ENCODE measurements at regions not wholly inside any gene's neighbourhood (a gene's known extent, or its start where the extent isn't known, plus 50 kb on each side); places are given as distances from the start of the nearest gene placed in this dataset.

DNA sequence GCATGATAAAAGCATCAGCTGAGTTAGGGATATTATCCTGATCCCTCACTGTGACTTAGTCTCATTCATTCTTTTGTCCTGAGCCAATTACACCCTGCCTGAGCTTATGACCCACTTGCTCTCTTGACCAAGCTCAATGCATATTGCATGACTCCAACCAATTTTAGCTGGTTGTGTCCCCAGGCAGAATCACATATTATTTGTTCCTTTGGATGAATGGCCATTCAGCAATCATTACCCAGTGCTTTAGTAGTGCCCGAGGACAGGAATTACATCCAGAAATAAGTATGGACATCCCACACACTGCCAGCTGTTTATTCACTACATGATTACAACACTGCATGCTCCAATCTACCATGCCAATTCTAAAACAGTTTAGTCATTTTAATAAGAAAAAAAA, 322.5 kb downstream of the ZBBX start:
- no peak overlapping the region for H3K27ac Mint-ChIP-seq (ENCODE audit: low read depth, unreplicated experiment)
- no peaks in the 10 kb centered on the region for H3K9me3 Mint-ChIP-seq (ENCODE audit: unreplicated experiment)
- TF ChIP-seq, protein P1, sequence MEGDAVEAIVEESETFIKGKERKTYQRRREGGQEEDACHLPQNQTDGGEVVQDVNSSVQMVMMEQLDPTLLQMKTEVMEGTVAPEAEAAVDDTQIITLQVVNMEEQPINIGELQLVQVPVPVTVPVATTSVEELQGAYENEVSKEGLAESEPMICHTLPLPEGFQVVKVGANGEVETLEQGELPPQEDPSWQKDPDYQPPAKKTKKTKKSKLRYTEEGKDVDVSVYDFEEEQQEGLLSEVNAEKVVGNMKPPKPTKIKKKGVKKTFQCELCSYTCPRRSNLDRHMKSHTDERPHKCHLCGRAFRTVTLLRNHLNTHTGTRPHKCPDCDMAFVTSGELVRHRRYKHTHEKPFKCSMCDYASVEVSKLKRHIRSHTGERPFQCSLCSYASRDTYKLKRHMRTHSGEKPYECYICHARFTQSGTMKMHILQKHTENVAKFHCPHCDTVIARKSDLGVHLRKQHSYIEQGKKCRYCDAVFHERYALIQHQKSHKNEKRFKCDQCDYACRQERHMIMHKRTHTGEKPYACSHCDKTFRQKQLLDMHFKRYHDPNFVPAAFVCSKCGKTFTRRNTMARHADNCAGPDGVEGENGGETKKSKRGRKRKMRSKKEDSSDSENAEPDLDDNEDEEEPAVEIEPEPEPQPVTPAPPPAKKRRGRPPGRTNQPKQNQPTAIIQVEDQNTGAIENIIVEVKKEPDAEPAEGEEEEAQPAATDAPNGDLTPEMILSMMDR (IDR thresholded peaks at IDR 0.05; ENCODE audit: unreplicated experiment), result no peak
- no peaks in the 10 kb centered on the region for H3K36me3 Mint-ChIP-seq (ENCODE audit: insufficient read depth, unreplicated experiment)
- intact Hi-C loops (cut with micrococcal nuclease), result no loop called here
- ChIA-PET POLR2A (no interaction called here), CTCF (interaction anchor here (0.7 kb wide), 1 partner anchor 9 kb away, joined by 3 read pairs; no protein-coding TSS in a partner anchor)
- no peak for DNase-seq (ENCODE audit: unreplicated experiment)
- no peaks in the 10 kb centered on the region for H3K27me3 Mint-ChIP-seq (ENCODE audit: insufficient read depth, unreplicated experiment)
- no peaks in the 10 kb centered on the region for H3K4me1 Mint-ChIP-seq (ENCODE audit: insufficient read depth, unreplicated experiment)
- no TSS peak for BruUV-seq (replicated peaks)
- H3K4me3 Mint-ChIP-seq (ENCODE audit: unreplicated experiment), result no peak overlapping the region

DNA sequence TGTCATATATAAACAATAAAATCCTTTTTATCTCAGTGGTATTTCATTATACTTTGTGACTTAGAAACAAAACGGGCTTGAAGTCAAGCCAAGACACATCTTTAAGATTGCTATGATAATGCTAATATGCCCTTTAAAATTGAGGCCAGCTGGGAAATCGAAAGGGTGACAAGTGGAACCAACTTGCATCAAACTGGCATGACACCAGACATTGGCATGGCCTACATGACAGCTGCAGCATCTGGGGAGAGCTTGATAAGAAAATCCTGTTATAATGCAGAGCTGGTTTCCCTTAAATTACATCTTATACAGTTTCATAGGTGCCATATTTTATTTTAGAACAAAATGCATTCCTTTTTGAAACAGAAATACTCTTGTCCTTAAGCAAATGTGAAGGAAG, 325.2 kb downstream of the ZBBX start:
- Mint-ChIP-seq H3K9me3 (ENCODE audit: unreplicated experiment) (no peaks in the 10 kb centered on the region), H3K4me1 (ENCODE audit: insufficient read depth, unreplicated experiment) (no peaks in the 10 kb centered on the region), H3K27me3 (ENCODE audit: insufficient read depth, unreplicated experiment) (no peaks in the 10 kb centered on the region), H3K4me3 (ENCODE audit: unreplicated experiment) (no peak overlapping the region), H3K36me3 (ENCODE audit: insufficient read depth, unreplicated experiment) (no peaks in the 10 kb centered on the region), H3K27ac (ENCODE audit: low read depth, unreplicated experiment) (no peak overlapping the region)
- intact Hi-C loops (cut with micrococcal nuclease), result no loop called here
- BruUV-seq (replicated peaks), result no TSS peak
- CTCF ChIA-PET, result no interaction called here
- TF ChIP-seq, protein P1 (IDR thresholded peaks at IDR 0.05; ENCODE audit: unreplicated experiment), result no peak
- DNase-seq (ENCODE audit: unreplicated experiment), result no peak
- POLR2A ChIA-PET, result no interaction called here

DNA sequence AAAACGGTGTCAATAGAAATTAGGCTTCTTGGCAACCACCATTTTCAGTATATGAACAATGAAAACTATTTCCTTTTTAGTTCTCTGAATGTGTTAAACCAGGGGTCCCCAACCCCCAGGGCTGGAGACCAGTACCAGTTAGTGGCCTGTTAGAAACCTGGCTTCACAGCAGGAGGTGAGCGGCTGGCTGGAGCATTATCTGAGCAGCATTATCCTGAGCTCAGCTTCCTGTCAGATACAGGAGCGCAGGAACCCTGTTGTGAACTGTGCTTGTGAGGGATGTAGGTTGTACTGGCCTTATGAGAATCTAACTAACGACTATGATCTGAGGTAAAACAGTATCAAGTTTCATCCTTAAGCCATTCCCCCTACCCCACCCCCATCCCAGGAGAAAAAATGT, 328.7 kb downstream of the ZBBX start:
- H3K4me3 Mint-ChIP-seq (ENCODE audit: unreplicated experiment), result no peak overlapping the region
- H3K9me3 Mint-ChIP-seq (ENCODE audit: unreplicated experiment), result no peaks in the 10 kb centered on the region
- no TSS peak for BruUV-seq (replicated peaks)
- DNase-seq (ENCODE audit: unreplicated experiment), result no peak
- CTCF ChIA-PET, result no interaction called here
- intact Hi-C loops (cut with micrococcal nuclease), result no loop called here
- POLR2A ChIA-PET, result no interaction called here
- H3K36me3 Mint-ChIP-seq (ENCODE audit: insufficient read depth, unreplicated experiment), result no peaks in the 10 kb centered on the region
- H3K27me3 Mint-ChIP-seq (ENCODE audit: insufficient read depth, unreplicated experiment), result no peaks in the 10 kb centered on the region
- TF ChIP-seq, protein P1 (IDR thresholded peaks at IDR 0.05; ENCODE audit: unreplicated experiment), result no peak
- no peak overlapping the region for H3K27ac Mint-ChIP-seq (ENCODE audit: low read depth, unreplicated experiment)
- no peaks in the 10 kb centered on the region for H3K4me1 Mint-ChIP-seq (ENCODE audit: insufficient read depth, unreplicated experiment)

DNA sequence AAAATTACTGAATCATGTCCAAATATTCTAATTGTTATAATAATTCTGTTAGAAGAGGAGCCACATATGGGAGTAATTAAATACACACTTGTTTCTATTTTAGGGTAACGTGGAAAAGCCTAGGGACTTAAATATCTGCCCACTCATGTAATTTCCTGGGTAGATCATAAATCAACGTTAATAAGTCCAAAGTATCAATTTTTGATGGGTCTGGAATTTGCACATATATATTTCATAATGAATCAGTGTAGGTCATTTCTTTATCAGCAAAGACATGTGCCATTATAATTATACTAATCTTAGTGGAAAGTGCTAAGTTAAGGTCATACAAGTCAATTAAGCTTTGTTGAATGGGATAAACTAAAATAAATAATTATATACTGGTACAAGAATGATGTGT, 346.2 kb downstream of the ZBBX start:
- intact Hi-C loops (cut with micrococcal nuclease), result loop anchor here (5.0 to 10.0 kb wide), 4 partner anchors 197 to 1827 kb away; no protein-coding TSS in a partner anchor
- no peaks in the 10 kb centered on the region for H3K36me3 Mint-ChIP-seq (ENCODE audit: insufficient read depth, unreplicated experiment)
- no peak overlapping the region for H3K27ac Mint-ChIP-seq (ENCODE audit: low read depth, unreplicated experiment)
- H3K4me3 Mint-ChIP-seq (ENCODE audit: unreplicated experiment), result no peak overlapping the region
- CTCF ChIA-PET, result no interaction called here
- no peaks in the 10 kb centered on the region for H3K27me3 Mint-ChIP-seq (ENCODE audit: insufficient read depth, unreplicated experiment)
- POLR2A ChIA-PET, result no interaction called here
- no peak for DNase-seq (ENCODE audit: unreplicated experiment)
- no TSS peak for BruUV-seq (replicated peaks)
- H3K4me1 Mint-ChIP-seq (ENCODE audit: insufficient read depth, unreplicated experiment), result no peaks in the 10 kb centered on the region
- TF ChIP-seq, protein P1 (IDR thresholded peaks at IDR 0.05; ENCODE audit: unreplicated experiment), result no peak
- no peaks in the 10 kb centered on the region for H3K9me3 Mint-ChIP-seq (ENCODE audit: unreplicated experiment)
